GM21723 (cell line): ENCODE measurements at regions not wholly inside any gene's neighbourhood (a gene's known extent, or its start where the extent isn't known, plus 50 kb on each side); places are given as distances from the start of the nearest gene placed in this dataset.

ENCODE experiments used
- ATAC-seq: cut with Tn5 transposase; IDR thresholded peaks from one replicate; pipeline ENCODE4 v1.9.1; 2021; ENCODE audit warnings: mild to moderate bottlenecking, moderate library complexity; ENCODE audit not compliant: unreplicated experiment

DNA sequence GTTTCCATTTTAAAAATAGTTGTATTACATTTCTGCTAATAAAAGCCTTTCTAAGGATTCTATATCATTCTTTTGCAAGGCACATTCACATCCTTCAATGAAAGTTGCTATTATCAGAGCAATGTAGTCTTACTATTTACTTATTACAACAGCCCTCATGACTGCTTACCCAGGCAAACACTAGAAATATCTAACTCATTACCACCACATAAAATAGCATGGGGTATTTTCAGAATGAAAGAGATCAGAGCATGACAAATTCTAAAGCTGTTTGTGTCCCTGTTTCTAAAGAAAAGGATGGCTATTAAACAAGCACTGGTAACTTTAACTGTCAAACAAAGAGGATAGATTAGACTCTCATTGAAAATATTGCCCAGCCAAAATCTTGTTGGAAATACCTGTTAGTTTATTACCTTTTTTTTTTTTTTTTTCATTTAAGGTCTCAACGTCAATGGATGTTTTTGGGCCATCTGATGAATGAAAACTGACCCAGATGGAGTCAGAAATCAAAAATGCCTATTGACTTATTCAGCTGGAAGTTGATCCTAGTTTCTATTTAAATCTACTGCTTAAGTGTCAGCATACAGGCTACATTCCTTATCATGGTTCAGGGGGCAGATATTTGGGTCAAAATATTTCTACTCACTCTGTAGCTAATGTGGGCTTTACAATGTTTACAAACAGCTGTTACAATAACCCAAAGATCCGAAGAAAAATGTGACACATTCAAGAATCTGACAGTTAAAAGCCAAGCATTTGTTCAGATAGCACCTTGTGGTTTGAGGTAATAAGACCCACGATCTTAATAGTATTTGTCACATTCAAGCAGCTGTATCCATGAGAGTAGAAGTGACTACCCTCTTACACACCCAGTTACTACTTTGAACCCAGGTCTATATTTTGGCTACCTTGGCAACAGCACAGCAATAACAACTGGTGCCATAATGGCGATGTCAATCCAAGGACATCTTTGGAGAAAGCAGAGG is 554.8 kb upstream of the MEF2C start:
- ATAC-seq, result no peak

DNA sequence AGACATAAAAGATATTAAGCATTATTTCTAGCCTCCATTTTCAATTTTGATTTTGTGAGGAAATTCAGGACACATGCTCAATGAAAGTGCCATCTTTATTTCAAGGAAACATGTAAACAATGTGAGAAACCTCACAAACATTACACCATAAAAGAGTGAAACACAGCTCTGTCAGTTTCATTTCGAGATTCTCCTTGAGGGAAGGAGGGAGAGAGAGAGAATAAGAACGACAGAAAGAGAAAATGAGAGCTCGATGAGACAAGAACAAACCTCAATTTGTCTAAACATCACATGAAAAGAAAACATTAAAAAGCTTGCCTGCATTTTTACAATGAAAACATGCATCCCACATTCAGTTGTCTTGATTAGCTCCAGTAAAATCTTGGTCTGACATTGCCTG is 553.5 kb upstream of the MEF2C start:
- no peak for ATAC-seq

DNA sequence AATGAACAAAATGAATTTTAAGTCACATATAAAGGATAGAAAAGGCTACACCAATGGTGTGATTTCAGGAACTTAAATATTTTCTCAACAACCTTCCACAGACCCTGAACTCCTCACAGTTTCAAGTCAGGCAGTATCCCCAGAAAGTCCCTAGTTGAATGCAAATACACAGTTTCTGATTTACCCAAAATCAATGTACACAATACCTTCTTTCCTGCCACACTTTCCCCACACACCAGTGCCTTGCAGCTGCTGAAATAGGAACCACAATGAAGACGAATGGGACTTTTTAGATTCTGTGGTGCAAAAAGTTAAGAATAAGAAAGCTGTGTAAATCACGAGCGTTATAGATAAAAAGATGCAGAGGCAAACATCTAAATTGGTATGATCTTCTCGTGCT is 552.4 kb upstream of the MEF2C start:
- ATAC-seq, result peak; percentile 81

DNA sequence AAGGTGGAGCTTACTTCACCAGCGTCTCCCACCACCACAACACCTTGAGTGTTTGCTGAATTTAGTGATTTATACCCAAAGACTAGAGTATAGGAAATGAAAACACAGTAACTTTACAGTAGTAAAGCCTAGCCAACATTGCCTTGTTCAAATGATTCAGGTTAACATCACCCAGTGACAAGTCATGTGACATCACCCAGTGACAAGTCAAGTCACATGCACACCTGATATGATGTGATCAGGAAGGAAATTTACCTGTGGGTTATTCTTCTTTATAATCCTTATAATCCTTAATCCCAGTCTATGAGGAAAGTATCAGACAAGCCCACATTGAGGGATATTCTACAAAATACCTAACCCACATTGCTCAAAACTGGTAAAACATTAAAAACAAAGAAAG is 545.6 kb upstream of the MEF2C start:
- ATAC-seq, result no peak

DNA sequence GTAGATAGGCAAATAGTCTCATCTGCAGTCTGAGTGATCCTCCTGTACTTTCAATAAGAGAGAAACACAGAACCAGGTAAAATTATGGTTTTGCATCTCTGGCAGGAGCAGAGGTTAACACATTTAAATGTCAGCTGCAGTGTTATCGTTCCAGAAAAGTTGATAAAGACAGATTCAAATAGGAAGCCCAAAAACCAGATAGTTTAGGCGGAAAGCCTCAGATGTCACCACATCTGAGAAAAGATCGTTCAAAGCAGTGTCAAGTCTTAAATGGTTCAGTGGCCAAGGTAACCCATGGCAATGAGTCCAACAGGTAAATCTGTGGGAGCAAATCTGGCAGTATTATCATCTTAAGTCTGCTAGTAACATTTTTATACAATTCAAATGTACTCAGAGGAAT is 542.1 kb upstream of the MEF2C start:
- ATAC-seq, result no peak

DNA sequence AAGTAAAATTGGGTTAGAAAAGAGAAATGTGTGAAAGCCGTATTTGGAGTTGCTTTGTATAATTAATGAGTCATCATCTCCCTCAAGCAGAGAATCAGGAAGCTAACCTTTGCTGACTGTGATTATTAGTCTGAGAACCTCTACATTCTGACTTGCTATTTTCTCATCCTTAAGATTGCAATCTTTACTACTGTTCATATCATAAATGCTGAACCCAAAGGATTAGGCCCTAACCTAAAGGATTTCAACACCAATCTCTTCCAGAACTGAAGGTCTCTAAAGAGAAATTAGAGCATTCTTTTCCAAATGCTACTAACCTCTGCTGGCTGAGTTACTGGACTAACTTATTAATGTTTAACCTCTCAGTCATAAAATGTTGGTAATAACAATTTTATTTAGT is 538.1 kb upstream of the MEF2C start:
- no peak for ATAC-seq

DNA sequence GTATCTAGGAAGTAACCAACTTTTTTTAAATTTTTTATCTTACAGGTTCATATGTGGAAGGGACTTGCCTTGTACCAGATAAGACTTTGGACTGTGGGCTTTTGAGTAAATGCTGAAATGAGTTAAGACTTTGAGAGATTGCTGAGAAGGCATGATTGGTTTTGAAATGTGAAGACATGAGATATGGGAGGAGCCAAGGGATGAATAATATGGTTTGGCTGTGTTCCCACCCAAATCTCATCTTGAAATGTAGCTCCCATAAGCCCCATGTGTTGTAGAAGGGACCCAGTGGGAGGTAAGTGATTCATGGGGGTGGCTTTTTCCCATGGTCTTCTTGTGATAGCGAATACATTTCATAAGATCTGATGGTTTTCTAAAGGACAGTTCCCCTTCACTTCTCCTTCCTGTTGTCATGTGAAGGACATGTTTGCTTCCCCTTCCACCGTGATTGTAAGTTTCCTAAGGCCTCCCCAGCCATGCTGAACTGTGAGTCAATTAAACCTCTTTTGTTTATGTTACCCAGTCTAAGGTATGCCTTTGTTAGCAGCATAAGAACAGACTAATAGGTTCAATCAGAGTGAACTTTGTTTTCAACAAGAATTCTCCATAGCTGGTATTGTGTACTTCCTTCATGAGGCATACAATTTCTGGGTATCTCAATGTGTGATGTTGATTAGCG is 535.6 kb upstream of the MEF2C start:
- ATAC-seq, result no peak

DNA sequence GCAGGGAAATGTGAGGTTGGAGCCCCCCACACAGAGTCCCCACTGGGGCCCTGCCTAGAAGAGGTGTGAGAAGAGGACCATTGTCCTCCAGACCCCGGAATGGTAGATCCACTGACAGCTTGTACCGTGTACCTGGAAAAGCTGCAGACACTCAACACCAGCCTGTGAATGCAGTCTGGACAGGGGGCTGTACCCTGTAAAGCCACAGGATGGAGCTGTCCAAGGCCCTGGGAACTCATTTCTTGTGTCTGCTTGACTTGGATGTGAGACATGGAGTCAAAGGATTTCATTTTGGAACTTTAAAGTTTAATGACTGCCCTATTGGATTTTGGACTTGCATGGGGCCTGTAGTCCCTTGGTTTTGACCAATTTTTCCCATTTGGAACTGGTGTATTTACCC is 535.0 kb upstream of the MEF2C start:
- ATAC-seq, result no peak

DNA sequence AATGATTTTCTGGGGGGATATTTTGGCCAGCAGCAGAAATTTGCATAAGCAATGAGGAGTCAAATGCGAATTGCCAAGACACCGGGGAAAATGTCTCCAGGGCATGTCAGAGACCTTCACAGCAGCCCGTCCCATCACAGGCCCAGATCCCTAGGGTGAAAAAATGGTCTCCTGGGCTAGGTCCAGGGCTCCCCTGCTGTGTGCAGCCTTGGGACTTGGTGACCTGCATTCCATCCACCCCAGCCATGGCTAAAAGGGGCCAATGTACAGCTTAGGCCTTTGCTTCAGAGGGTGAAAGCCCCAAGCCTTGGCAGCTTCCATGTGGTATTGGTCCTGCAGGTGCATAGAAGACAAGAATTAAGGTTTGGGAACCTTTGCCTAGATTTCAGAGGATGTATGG is 534.5 kb upstream of the MEF2C start:
- no peak for ATAC-seq

DNA sequence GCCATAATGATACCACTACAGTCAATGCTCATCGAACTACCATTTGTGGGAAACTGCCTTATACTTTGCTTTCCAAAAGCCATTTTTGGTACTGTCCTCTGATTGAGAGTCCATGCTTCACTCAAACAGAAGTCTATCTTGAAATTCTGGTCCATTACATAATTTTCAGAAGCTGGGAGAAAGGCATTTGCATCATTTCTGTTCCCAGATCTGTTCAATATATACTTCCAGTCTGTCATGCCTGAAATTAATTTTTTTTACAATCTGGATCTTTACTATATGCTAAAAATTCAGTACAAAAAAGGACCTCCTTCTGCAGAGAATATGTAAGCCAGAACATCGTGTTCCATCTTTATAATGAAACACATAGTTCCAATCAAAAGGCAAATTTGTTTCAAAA is 528.9 kb upstream of the MEF2C start:
- ATAC-seq, result no peak

DNA sequence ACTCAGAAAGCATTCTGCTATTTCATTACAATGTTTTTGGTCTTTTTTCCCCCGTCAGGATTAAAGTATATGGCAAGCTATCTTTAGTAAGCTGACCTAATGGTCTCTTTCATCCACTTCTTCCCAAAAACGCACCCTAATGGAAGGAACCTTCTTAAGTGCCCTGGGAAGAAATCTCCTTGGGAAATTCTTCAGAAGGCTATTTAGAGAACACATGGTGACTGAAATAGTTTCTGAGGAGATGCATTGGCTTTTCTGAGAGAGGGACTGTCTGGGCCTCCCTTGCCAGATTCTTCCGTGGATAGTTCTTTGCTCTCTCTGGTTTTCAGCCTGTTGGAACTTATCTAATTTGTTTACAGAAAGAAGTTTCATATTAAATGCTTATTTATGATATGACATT is 524.1 kb upstream of the MEF2C start:
- ATAC-seq, result no peak

DNA sequence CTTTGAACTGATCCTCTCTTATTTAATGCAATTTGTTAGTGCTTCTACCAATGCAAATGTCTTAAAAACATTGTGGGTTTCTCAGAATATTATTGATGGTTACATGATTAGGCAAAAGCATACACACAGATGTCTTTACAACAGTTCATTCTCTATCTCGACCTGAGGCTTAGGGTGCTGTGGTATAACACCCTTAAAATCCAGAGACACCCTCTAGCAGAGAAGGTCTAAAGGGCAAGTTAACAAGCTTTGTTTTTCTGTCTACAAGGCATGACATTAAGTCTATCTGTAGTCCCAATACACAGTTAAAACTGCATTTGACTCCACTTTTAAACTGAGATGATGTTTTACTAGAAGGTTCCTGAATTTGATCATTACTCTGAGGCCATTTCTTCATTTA is 518.7 kb upstream of the MEF2C start:
- ATAC-seq, result no peak

DNA sequence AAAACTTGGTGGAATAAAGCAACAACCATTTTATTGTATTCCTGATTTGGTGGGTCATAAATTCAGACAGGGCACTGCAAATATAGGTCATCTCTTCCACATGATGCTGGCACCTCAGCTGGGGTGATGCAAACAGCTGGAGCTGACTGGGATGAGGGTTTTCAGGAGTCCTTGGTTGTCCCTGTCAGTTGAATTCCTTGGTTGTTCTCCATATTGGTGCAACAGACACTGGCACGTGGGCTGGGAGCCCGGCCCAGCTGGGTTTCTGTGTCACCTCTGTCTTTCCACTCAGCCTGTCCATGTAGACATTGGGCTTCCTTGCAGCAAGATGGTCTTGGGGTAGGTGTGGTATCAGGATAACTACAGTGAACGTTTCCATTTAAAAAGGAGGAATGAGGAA is 518.0 kb upstream of the MEF2C start:
- no peak for ATAC-seq

DNA sequence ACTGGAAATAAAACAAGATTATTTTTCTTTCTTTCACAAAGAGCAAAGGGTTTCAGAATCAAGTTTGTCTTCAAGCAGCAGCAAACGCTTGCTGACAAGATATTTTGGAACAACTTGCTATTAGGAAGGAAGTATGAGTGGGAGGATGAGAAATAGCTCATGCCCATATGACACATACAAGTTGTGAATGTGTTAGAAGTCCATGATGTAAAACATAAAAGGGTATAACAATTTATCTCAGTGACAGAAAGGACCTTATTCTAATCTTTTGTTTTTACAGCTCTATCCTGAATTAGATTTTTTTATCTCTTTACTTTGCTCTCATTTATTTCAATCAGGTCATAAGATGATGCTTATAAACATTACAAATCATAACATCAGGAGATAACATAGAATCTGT is 516.6 kb upstream of the MEF2C start:
- ATAC-seq, result no peak

DNA sequence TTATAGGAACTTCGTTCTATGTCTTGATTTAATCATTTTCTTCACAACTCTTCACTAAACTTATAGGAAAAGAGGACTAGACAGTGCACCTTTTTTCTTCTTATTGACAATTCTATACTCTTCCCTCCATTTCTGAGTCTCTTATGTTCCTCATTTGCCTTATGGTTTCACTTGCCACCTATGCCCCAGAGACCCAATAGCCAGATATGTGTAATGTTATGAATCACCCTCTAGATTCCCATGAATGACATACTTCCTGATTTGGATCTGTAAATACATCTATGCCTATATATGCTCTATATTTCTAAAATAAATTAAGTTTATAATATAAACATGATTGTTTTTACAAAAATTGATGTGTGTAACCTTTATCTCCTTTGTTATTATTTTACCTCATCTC is 514.1 kb upstream of the MEF2C start:
- ATAC-seq, result peak; percentile 78

DNA sequence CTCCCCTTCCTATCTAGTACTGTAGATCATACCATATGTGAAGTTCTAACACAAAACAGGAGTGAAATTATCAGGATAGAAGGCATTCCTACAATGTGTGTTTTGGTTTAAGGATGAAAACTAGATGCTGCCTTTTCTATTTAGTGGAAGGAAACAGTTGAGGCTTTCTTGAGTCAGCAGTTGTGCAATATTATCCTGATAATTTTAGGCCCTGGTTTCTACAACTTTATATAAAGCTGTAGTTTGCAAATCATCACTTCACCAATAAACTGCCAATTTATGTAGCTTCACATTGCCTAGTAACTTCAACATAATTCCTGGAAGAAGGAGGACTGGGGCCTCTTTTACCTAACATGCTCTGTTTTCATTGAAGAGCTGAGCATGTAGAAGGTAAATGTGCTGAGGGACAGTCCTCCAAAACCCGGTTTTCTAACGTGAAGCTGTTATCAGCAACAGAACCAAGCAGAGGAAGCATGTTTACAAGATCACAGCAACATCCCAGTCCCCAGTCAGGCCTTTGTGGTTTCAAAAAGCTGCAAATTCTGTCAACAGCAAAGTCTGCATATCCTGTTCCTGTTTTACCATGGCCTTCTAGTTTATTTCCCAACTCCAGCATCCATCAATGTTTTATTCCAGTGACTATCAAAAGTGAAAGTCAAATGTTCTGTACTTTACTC is 513.4 kb upstream of the MEF2C start:
- ATAC-seq, result peak; percentile 51

DNA sequence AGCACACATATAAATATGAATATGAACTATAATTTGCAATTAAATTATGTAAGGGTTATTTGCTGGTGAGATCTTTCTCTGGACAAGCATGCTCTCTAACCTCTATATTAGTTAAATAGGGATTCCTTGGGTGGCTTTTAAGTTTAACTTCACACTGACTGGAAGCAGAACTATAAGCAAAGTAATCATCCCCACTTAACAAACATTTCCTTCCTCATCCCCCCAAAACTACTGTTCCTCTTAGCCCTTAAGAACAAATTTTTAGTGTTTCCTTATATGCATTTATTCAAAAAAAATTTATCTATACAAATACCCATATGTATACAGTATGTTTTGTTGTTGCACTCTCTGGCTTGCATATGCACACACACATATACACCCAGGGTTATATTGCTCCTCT is 512.1 kb upstream of the MEF2C start:
- ATAC-seq, result no peak

DNA sequence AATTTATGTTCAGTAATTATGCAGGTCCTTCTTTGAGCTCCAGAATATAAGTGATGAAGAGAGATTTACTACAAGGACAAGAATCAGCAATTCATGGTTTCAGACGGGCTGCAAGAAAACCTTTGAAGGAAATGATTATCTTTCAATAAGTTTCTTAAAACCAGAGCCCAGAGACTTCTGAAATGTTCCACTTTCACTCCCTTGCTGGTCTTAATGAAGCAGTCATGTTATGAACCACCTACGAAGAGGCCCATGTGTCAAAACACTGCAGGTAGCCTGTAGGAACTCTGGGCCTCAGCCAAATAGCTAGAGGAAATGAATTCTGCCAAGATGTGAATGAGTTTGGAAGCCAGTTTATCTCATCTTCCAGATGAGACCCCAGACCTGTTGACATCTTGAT is 505.9 kb upstream of the MEF2C start:
- ATAC-seq, result no peak

DNA sequence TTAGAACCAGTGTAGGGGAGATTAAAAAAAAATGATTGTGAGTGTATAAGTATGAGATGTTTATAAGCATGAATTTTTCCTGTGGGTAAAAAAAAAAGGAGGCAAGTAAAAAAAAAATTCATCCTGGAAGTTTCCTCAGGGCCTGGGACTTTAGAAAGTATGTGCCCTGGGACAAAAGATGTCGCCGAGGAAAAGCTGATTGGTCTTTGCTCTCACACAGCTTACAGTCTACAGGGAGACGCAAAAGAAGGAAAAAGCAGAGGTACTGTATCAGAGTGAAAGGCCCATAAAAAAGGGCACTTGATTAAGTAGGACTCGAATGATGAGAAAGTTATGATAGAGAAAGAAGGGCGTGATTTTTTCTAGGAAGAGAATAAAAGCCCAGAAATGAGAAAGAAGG is 501.4 kb upstream of the MEF2C start:
- no peak for ATAC-seq

DNA sequence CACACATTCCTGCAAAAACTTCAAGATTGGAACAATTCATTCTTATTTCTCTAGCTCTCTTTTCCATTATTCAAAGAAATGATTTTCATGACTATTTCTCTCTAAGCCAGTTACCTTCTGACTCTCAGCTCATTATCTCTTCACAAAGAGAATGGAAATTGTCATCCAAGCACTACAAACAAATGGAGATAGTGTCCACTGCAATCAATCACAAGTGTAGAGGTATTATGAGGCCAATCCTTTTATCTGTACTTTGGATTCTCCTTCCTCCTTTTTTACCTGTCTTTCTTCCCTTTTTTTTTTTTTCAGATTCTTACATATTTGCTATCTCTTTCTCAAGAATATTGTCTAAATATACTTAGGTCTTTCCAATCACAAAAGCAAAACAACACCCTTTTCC is 497.7 kb upstream of the MEF2C start:
- no peak for ATAC-seq

DNA sequence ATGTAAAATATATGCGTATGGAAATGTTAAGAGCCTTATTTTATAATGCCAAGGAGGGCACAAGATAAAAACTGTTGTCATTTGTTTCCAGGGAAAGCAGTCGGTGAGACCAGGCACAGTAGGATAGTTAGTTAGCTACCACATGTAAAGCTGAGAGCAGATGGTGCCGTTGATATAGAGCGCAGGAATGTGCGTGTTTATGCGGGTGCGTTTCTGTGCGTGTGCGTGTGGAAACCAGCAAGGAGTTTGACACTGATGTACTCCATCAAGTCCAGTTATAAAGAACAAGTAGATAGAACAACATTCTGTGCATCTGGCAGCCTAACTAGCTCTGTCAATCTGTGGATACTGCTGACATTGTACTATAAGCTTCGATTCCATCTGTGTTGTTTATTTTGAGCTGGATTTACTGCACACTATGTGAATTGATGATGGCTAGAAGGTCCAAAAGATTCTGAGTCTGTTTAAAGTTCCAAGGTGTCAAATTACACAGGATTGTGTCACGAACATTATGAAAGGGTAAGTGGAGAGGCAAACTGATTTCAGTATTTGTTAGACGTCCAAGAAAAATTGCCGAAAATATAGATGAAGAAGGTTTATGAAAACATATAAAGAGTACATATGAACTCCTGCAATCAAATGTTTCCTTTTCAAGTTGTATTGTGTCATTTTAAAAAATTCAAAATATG is 494.9 kb upstream of the MEF2C start:
- ATAC-seq, result no peak
